HCT116 (cell line): ENCODE measurements at regions not wholly inside any gene's neighbourhood (a gene's known extent, or its start where the extent isn't known, plus 50 kb on each side); places are given as distances from the start of the nearest gene placed in this dataset.

Experiments used
- ATAC-seq: fragments of 200-7000 bp; cut with Tn5 transposase; 2 replicates; pipeline ENCODE4 v1.9.1; 2020; ENCODE audit warnings: mild to moderate bottlenecking, moderate library complexity
- BruUV-seq: library from RNA; stranded (reverse); fragments of 400-500 nt; replicated peaks from 2 replicates; lab custom pipeline; 2021; lab: Mats Ljungman, UMichigan
- CTCF ChIA-PET: fragments of 300-600 bp; sonication (Branson Sonifier 250); formaldehyde crosslinking; loops from one replicate; lab custom pipeline; 2021; ENCODE audit warnings: antibody characterized with exemption; lab: Charles Lee
- POLR2A ChIA-PET: fragments of 300-600, 350-600 bp; sonication (Branson Sonifier 250); formaldehyde crosslinking; loops from one replicate; lab custom pipeline; 2021; ENCODE audit warnings: antibody characterized with exemption; lab: Charles Lee
- RAD21 ChIA-PET, 2 experiments: fragments of 300-600 bp; sonication (Branson Sonifier 250); formaldehyde crosslinking; loops; one replicate each; lab custom pipeline; 2023; ENCODE audit warnings: low total read pairs in 2 of 2; ENCODE audit not compliant: uncharacterized antibody in 2 of 2, unreplicated experiment in 2 of 2, low non-redundant PET in 1 of 2; lab: Charles Lee
- DNase-seq: peaks from one replicate; pipeline ENCODE4 v3.0.0-alpha.2; 2010; ENCODE audit warnings: low read depth, low spot score
- H2AFZ ChIP-seq: fragments of 200-600 bp; shearing (Covaris generic), sonication (generic); 2 replicates; pipeline ENCODE4 v1.6.1; 2017; ENCODE audit warnings: low read depth, mixed run types, mixed read lengths, antibody characterized with exemption, low read length; ENCODE audit not compliant: poor library complexity, severe bottlenecking
- H3K27ac ChIP-seq: 2 replicates; pipeline ENCODE4 v1.5.1; 2012; ENCODE audit warnings: low read depth, low read length
- H3K27me3 ChIP-seq: fragments of 200-600 bp; sonication (generic); 2 replicates; pipeline ENCODE4 v1.6.1; 2016; ENCODE audit warnings: mixed run types, low read length, mixed read lengths; ENCODE audit not compliant: insufficient read depth
- H3K36me3 ChIP-seq, 2 experiments: fragments of 200-500 bp in 1 of 2; fragments of 200-600 bp in 1 of 2; sonication (Bioruptor generic) in 1 of 2; sonication (generic) in 1 of 2; 2 replicates each; pipeline versions ENCODE4 v1.5.1 to v1.6.1; 2014 to 2016; ENCODE audit warnings: low read length in 2 of 2, inconsistent platforms in 1 of 2, mixed read lengths in 1 of 2, mixed run types in 1 of 2; ENCODE audit not compliant: insufficient read depth in 2 of 2, control insufficient read depth in 1 of 2
- H3K4me1 ChIP-seq, 2 experiments: fragments of 200-600 bp in 1 of 2; sonication (generic) in 1 of 2; 2 replicates each; pipeline versions ENCODE4 v1.5.1 to v1.6.1; 2012 to 2017; ENCODE audit warnings: low read length in 2 of 2, inconsistent platforms in 1 of 2, mild to moderate bottlenecking in 1 of 2, mixed read lengths in 1 of 2, mixed run types in 1 of 2, moderate library complexity in 1 of 2; ENCODE audit not compliant: insufficient read depth in 2 of 2, control insufficient read depth in 1 of 2
- H3K4me2 ChIP-seq: fragments of 200-600 bp; sonication (generic); 2 replicates; pipeline ENCODE4 v1.6.1; 2017; ENCODE audit warnings: mixed run types, low read length, mixed read lengths
- H3K4me3 ChIP-seq, 2 experiments: fragments of 200-600 bp in 1 of 2; sonication (generic) in 1 of 2; replicated peaks in 1 of 2; 2 replicates each; pipeline ENCODE4 v1.5.1; 2011 to 2016; ENCODE audit warnings: low read length in 2 of 2, control low read depth in 1 of 2, low read depth in 1 of 2, mild to moderate bottlenecking in 1 of 2, mixed read lengths in 1 of 2, mixed run types in 1 of 2
- H3K79me2 ChIP-seq: fragments of 200-600 bp; sonication (generic); 2 replicates; pipeline ENCODE4 v1.6.1; 2017; ENCODE audit warnings: mild to moderate bottlenecking, mixed run types, low read length, moderate library complexity, mixed read lengths; ENCODE audit not compliant: insufficient read depth
- H3K9ac ChIP-seq: fragments of 200-600 bp; sonication (generic); 2 replicates; pipeline ENCODE4 v1.6.1; 2016; ENCODE audit warnings: low read length, mixed read lengths
- H3K9me2 ChIP-seq: fragments of 200-600 bp; sonication (generic), shearing (Covaris generic); 2 replicates; pipeline ENCODE4 v1.6.1; 2017; ENCODE audit warnings: mixed run types, mild to moderate bottlenecking, moderate library complexity; ENCODE audit not compliant: insufficient read depth
- H3K9me3 ChIP-seq, 2 experiments: fragments of 200-500 bp in 1 of 2; fragments of 200-600 bp in 1 of 2; sonication (Bioruptor generic) in 1 of 2; sonication (generic) in 1 of 2; 2 replicates each; pipeline ENCODE4 v1.6.1; 2014 to 2017; ENCODE audit warnings: low read length in 2 of 2, mixed read lengths in 2 of 2, inconsistent platforms in 1 of 2, low read depth in 1 of 2, mild to moderate bottlenecking in 1 of 2, mixed run types in 1 of 2, moderate library complexity in 1 of 2; ENCODE audit not compliant: control insufficient read depth in 1 of 2, insufficient read depth in 1 of 2
- H4K20me1 ChIP-seq: fragments of 200-600 bp; sonication (generic), shearing (Covaris generic); 2 replicates; pipeline ENCODE4 v1.6.1; 2017; ENCODE audit warnings: mixed run types, mild to moderate bottlenecking, moderate library complexity; ENCODE audit not compliant: insufficient read depth
- CEBPB ChIP-seq: IDR thresholded peaks from 2 replicates; pipeline ENCODE4 v1.6.1; 2012; ENCODE audit warnings: low read depth
- ELF1 ChIP-seq: IDR thresholded peaks from 2 replicates; pipeline ENCODE4 v1.6.1; 2012; ENCODE audit warnings: low read depth, borderline replicate concordance
- POLR2AphosphoS5 ChIP-seq: IDR thresholded peaks from 2 replicates; pipeline ENCODE4 v1.6.1; 2011; ENCODE audit warnings: mild to moderate bottlenecking, low read depth, low read length, moderate library complexity
- ZFX ChIP-seq: fragments of 450-650 bp; IDR thresholded peaks from 2 replicates; pipeline ENCODE4 v1.6.1; 2017
- ZNF274 ChIP-seq: fragments of 200-500 bp; sonication (Bioruptor generic); IDR thresholded peaks from 2 replicates; pipeline ENCODE4 v1.6.1; 2014; ENCODE audit warnings: mild to moderate bottlenecking, low read depth, low read length, inconsistent platforms
- intact Hi-C: fragments of 100-400 bp; cut with micrococcal nuclease; formaldehyde crosslinking; loops from 2 replicates; pipeline ENCODE4 v1.10.0; 2022

DNA sequence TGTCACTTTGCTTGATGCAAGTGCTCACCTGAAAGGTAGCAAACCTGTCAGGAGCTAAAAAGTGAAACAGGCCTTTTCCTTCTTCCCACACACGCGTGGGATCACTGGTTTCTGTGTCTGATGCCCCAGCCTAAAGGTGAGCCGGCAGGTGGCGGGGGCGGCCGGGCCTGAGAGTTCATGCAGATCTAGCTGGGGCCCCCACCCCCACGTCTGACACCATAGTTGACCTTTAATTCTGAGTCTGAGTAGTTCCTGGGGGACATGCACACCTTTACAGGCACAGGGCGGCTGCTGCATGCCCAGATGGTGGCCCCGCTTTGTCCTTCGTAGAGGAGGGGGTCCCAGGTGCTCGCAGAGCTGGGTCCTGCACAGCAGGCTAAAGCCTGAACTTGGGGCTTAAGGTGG lies 345.3 kb downstream of the TEX29 start:
- DNase-seq (no peak), ATAC-seq (no peak)
- no TSS peak for BruUV-seq
- Histone ChIP-seq H4K20me1 (no peaks in the 10 kb centered on the region), H3K36me3 (no peaks in the 10 kb centered on the region), H3K4me1 (no peaks in the 10 kb centered on the region), H3K9me2 (no peaks in the 10 kb centered on the region)
- intact Hi-C loops = no loop called here
- ChIA-PET CTCF (no interaction called here), POLR2A (no interaction called here)
- no peak for TF ChIP-seq ELF1
- no peak for TF ChIP-seq ZNF274
- no peak for TF ChIP-seq POLR2AphosphoS5
- TF ChIP-seq, all 23 proteins: peak for 0
- RAD21 ChIA-PET = no interaction called here
- H3K27me3 ChIP-seq = peaks cover 12% of the 10 kb centered on the region; the same call in 1 of the 2 replicates
- no peak overlapping the region for H3K9ac ChIP-seq
- H3K79me2 ChIP-seq = no peaks in the 10 kb centered on the region
- H3K9me3 ChIP-seq = no peaks in the 10 kb centered on the region
- H3K4me2 ChIP-seq = no peak overlapping the region
- no peak overlapping the region for H3K27ac ChIP-seq
- H3K4me3 ChIP-seq = no peak overlapping the region
- H2AFZ ChIP-seq = no peak overlapping the region

DNA sequence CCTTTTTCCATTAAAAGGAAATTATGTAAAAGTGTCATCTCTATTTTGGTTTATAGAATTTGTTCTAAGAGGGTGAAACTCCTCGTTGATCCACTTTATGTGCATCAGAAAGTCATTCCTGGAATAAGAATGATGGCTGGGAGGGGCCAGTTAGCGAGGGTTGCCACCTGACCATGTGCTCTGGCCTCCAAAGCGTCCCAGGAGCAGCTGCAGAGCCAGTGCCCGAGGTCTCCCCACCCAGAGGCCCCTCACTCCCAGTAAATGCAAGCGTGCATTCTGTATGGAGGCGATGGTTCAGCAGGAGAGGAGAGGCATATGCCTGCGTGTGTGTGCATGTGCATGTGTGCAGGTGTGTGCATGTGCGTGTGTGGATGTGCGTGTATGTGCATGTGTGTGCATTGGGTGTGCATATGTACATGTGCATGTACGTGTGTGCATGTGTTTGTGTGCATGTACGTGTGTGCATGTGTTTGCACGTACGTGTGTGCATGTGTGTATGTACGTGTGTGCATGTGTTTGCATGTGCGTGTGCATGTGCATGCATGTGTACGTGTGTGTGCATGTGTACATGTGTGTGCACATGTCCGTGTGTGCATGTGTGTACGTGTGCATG lies 345.8 kb downstream of the TEX29 start:
- RAD21 ChIA-PET = no interaction called here
- TF ChIP-seq ZFX = no peak
- no peak for TF ChIP-seq ELF1
- TF ChIP-seq CEBPB = no peak
- H3K27me3 ChIP-seq = peaks cover 11% of the 10 kb centered on the region; the same call in 1 of the 2 replicates
- DNase-seq (no peak), ATAC-seq (no peak)
- no peaks in the 10 kb centered on the region for H3K9me3 ChIP-seq
- H3K9ac ChIP-seq = no peak overlapping the region
- H3K4me1 ChIP-seq = no peaks in the 10 kb centered on the region
- intact Hi-C loops = no loop called here
- no peaks in the 10 kb centered on the region for H3K9me2 ChIP-seq
- H2AFZ ChIP-seq = no peak overlapping the region
- H3K4me2 ChIP-seq = no peak overlapping the region
- H3K4me3 ChIP-seq = no peak overlapping the region
- H3K36me3 ChIP-seq = no peaks in the 10 kb centered on the region
- POLR2A ChIA-PET = no interaction called here
- no TSS peak for BruUV-seq
- H4K20me1 ChIP-seq = no peaks in the 10 kb centered on the region
- CTCF ChIA-PET = no interaction called here
- H3K27ac ChIP-seq = no peak overlapping the region
- no peaks in the 10 kb centered on the region for H3K79me2 ChIP-seq
